ENCODE measurements at regions not wholly inside any gene's neighbourhood (a gene's known extent, or its start where the extent isn't known, plus 50 kb on each side); places are given as distances from the start of the nearest gene placed in this dataset.

- Histone ChIP-seq H2AFZ (ENCODE audit: low read depth) (no peak overlapping the region), H3K79me2 (ENCODE audit: insufficient read depth) (no peaks in the 10 kb centered on the region), H3K9me2 (no peaks in the 10 kb centered on the region), H3K4me3 (ENCODE audit: low read depth in 2 of 2, low read length in 1 of 2) (no peak overlapping the region), H3K4me1 (ENCODE audit: control insufficient read depth in 1 of 2, insufficient read depth in 2 of 2, low read depth in 1 of 2, low read length in 1 of 2) (peaks cover 0 to 8% of the 10 kb centered on the region in 2 experiments; a peak in 1 of 4 replicates), H3K36me3 (replicated peaks in 1 of 2; ENCODE audit: control insufficient read depth in 1 of 2, insufficient read depth in 2 of 2, low read length in 1 of 2) (no peaks in the 10 kb centered on the region), H3F3A (replicated peaks; ENCODE audit: insufficient read depth) (no peaks in the 10 kb centered on the region), H3K27me3 (ENCODE audit: insufficient read depth) (no peaks in the 10 kb centered on the region), H3K9me3 (no peaks in the 10 kb centered on the region), H3K4me2 (no peak overlapping the region), H4K20me1 (ENCODE audit: insufficient read depth) (no peaks in the 10 kb centered on the region), H3K27ac (ENCODE audit: low read depth in 2 of 2, low read length in 1 of 2) (no peak overlapping the region), H3K9ac (no peak overlapping the region)
- TF ChIP-seq POLR2AphosphoS5 (IDR thresholded peaks at IDR 0.05; ENCODE audit: low read depth, low read length) (no peak), FOXM1 (IDR thresholded peaks at IDR 0.05; ENCODE audit: low read depth) (no peak), FOSL2 (IDR thresholded peaks at IDR 0.05; ENCODE audit: borderline replicate concordance, low read depth) (no peak), EZH2phosphoT487 (IDR thresholded peaks at IDR 0.05; ENCODE audit: borderline replicate concordance, low read depth) (no peak), MEF2A (IDR thresholded peaks at IDR 0.05; ENCODE audit: borderline replicate concordance, low read depth) (no peak), CTCF (IDR thresholded peaks at IDR 0.05) (no peak), MAX (IDR thresholded peaks at IDR 0.05; ENCODE audit: low read depth) (no peak), MXI1 (IDR thresholded peaks at IDR 0.05; ENCODE audit: low read depth, low read length) (no peak), EP300 (IDR thresholded peaks at IDR 0.05; ENCODE audit: borderline replicate concordance in 1 of 2, low read depth in 1 of 2, low read length in 1 of 2) (no peak), TEAD4 (IDR thresholded peaks at IDR 0.05; ENCODE audit: borderline replicate concordance, insufficient read depth) (no peak), TCF12 (IDR thresholded peaks at IDR 0.05) (no peak), RCOR1 (IDR thresholded peaks at IDR 0.05; ENCODE audit: low read length) (no peak), JUND (IDR thresholded peaks at IDR 0.05) (no peak), SIN3A (IDR thresholded peaks at IDR 0.05; ENCODE audit: borderline replicate concordance, low read depth, low read length) (no peak), IRF3 (IDR thresholded peaks at IDR 0.05; ENCODE audit: low read depth, low read length) (no peak), ELF1 (IDR thresholded peaks at IDR 0.05) (no peak), REST (IDR thresholded peaks at IDR 0.05; ENCODE audit: low read depth, low read length) (no peak), GABPA (IDR thresholded peaks at IDR 0.05; ENCODE audit: low read depth) (no peak), CHD2 (IDR thresholded peaks at IDR 0.05; ENCODE audit: low read length, partially characterized antibody) (no peak)
- WGBS (ENCODE audit: low lambda C conversion rate): 24% methylated on average over 11 of the region's 11 CpGs
- ChIA-PET CTCF (no interaction called here), POLR2A (no interaction called here)
- no peak for DNase-seq
Observed at GRCh38 chr10:128693493-128694131, 567.4 kb upstream of the MKI67 start.
